HG03460 (cell line): ENCODE measurements at regions not wholly inside any gene's neighbourhood (a gene's known extent, or its start where the extent isn't known, plus 50 kb on each side); places are given as distances from the start of the nearest gene placed in this dataset.
"Not testable (repeated sequence)": the region's sequence is repeated elsewhere in the genome, so short reads cannot be mapped to it uniquely, and the experiment has no call there.

ENCODE experiments used
- ATAC-seq: cut with Tn5 transposase; IDR thresholded peaks from one replicate; pipeline ENCODE4 v1.9.1; 2021; ENCODE audit not compliant: unreplicated experiment

DNA sequence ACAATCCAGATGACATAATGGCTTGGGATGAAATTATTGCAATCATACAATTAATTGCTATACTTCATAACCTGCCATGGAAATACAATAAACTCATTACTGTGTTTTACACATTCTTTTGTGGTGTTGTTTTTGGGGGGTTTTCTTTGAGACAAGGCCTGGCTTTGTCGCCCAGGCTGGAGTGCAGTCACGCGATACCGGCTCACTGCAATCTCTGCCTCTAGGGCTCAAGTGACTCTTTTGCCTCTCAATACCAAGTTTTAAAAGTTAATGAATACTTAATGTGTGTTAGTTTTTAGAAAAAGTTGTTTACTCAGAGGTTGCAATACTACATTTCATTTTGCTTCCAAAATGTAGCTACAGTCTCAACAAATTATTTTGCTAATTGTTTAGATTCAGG, 598.4 kb downstream of the CHSY3 start:
- no peak for ATAC-seq

DNA sequence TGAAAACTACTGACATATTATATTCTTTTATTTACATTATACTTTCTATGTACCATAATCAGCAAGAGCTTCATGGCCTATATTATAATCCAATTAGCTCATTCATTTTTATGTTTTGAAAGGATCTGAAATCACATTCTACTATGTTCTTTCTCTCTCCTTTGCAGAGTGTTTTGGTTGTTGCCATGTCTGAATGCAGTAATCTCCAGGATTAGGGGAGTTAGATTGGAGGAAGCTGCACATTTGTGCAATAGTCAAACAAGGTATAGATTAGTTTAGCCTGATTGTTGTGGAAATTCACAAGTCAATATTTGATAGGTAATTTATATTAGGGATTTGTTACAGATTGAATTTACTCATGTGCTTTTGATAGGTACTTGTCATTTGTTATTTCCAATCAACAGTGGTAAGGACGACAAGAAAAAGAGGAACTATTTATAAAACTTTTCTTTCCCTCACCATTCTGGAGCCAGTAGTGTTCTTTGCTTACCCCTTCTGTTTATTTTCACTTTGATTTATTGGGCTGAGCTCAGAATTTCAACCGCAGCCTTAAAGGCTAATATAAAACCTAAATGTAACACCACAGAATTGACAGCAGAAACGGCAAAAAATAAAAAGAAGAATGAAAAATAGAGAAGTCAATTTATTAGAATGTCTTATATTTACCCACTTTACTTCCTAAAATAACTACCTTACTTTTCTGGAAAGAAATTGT, 597.0 kb downstream of the CHSY3 start:
- no peak for ATAC-seq

DNA sequence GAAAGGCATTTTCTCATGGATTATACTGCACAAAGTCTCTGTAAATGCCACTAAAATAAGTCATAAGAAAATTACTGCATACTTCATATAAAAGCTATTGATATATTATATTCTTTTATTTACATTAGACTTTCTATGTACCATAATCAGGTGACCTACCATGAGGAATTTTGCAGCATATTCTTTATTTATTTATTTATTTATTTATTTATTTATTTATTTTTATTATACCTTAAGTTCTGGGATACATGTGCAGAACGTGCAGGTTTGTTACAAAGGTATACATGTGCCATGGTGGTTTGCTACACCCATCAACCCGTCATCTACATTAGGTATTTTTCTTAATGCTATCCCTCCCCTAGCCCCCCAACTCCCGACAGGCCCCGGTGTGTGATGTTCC, 596.2 kb downstream of the CHSY3 start:
- not testable (repeated sequence) for ATAC-seq

DNA sequence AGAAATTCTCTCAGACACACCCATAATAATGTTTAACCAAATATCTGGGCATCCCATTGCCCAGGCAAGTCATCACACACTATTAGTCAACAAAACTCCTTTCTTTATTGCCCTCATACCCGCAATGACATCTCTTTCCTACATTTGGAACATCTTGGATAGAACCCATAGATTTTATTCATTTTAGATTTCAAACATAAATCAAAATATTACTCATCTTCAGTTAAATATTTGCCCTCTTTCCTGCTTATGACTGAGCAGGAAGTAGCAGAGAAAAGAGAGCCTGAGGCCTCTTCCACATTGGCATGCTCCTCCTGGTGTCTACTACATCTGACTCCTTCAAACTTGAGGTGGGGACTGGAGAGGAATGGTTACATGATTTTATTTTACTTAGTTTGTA, 592.0 kb downstream of the CHSY3 start:
- no peak for ATAC-seq

DNA sequence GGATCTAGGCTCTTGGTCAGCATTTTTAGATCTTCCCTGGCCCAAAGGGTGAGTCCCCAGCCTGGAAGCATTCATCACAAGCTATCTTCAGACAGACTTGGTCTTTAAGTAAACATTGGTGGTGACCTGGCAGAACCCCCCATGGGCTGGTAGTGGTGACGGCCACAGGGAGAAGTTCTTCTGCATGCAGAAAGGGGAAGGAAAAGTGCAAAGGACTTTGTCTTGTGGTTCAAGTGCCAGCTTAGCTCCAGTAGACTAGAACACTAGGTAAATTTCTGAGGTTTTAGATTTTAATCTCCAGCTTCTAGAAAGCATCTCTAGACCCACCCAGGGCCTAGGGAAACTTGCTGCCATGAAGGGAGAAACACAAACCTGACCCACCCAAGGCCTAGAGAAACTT, 584.0 kb downstream of the CHSY3 start:
- ATAC-seq: no peak

DNA sequence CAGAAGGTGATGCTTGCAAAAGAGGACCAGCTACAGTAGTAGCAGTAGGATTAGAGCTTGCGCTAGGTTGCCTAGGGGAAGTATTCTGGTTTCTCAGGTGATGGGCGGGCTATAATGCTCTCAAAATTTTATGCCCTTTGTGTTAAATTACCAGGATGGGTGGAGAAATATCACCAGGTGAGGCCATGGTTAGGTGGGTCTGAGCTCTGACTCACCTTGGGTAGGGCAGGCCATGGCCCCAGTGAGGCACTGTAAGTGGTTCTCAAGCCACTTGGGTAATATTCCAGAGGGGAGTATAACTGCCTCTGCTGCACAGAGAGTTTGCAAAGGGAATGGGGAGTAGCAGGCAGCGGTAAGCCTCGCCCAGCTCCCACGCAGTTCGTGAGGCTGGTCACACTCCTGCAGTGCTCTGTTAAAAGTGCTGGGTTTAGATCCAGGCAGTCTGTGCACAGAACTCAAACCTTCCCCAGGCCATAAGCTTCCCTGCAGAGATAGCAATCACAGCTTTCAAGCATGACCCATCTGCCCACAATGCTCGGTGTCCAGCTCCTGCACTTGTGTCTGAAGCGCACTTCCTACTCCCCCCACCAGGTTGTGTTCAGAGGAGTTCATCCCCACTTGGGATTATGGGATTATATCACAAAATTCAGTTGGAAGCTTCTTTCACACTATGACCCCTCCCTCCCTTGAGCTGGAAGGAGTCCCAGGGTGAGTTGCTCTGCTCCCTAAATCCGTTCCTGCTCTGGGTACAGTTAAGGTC, 575.0 kb downstream of the CHSY3 start:
- ATAC-seq: no peak

DNA sequence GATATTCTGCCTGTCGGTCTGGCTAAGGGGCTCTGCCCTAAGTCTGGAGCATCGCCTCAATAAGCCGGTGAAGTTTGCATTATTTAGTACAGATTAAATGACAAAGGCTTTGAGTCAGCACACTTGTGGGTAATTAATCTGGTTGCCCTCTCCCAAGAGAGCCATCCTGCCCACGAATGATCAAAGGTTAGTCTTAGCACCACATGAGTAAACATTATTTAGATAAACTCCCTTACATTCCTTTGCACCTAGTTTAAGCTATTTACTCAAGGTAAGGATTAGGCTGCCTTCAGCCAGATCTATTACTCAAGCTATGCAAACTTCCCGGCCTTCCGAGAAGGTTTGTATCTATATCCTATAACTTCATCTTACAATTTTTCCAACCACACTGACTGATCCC, 572.1 kb downstream of the CHSY3 start:
- no peak for ATAC-seq

DNA sequence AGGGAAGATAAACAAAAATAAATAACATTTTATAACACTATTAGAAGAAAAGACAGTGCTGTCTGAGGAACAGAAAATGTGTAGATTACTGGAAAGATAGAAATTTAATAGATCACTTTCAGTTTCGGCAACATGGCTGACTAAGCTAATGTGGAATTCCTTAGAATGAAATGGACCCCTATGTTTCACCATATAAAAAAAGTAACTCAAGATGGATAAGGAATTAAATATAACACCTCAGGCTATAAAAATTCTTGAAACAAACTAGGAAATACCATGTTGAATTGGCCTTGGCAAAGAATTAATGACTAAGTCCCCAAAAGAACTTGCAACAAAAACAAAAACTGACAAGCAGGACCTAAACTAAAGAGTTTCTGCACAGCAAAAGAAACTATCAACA, 558.3 kb downstream of the CHSY3 start:
- ATAC-seq: no peak

DNA sequence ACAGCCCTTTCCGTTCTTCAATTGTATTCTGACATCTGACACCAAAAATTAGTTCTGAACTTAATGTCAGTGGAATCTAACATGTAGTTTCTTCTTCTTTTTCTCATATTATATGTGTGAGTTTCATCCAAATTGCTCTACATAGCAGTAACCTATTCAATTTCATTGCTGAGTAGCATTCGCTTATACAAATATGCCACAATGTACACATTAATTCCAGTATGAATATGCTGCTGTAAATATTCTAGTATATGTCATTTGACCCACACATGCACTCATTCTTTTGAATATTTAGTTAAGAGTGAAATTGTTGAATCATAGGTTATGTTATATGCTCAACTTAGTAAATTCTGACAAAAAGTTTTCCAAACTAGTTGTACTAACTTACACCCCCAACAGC, 550.9 kb downstream of the CHSY3 start:
- ATAC-seq: no peak

DNA sequence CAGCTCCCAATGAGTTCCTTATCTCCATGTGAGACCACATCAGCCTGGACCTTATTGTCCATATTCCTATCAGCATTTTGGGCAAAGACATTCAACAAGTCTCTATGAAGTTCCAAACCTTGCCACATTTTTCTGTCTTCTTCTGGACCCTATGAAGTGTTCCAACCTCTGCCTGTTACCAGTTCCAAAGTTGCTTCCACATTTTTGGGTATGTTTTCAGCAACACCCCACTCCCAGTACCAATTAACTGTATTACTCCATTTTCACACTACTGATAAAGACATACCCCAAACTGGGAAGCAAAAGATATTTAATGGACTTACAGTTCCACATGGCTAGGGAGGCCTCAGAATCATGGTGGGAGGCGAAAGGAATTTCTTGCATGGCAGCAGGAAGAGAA, 548.5 kb downstream of the CHSY3 start:
- ATAC-seq: no peak

DNA sequence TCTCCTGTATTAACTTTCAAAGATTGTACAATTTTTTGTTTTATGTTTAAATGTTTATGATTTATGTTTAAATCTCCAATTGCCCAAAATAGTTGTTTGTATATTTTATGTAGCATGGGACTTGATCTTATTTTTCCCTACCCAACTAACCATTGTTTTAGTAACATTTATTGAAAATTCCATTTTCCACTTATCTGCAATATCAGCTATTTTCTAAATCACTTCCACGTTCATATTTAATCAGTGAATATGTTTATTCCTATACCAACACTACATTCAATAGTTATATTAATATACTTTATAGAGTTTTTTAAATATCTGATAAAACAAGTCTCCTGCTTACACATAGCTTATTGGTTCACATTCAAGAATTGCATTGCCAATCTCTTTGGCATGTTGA, 532.2 kb downstream of the CHSY3 start:
- ATAC-seq: no peak

DNA sequence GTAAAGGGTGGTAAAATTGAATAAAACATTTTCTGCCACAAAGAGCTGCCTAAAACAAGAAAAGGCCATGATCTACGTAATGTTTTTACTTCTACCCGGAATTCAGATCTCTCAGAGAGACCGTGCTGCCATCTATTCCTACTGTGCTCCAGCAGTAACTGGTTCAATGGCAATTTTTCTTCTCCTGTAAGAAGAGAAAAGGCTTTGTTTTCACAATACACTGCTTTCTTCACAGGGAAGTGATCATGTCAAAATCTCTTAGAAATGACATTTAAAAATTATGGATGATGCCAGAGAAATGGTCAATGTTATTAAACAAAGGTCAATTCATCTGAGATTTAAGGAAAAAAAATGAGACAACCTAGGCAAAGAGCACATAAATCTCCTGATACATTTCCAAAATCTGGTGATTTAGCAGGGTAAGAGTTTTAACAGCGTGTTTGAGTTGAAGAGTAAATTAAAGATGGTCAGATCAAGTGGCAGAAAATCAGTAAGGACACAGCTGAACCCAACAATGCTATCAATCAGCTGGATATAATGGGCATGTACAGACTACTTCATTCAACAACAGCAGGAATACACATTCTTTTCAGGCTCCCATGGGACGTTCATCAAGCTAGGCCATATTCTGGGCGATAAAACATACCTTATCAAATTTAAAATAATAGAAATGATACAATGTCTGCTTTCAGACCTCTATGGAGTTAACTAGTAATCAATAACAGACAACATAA, 523.1 kb downstream of the CHSY3 start:
- no peak for ATAC-seq

DNA sequence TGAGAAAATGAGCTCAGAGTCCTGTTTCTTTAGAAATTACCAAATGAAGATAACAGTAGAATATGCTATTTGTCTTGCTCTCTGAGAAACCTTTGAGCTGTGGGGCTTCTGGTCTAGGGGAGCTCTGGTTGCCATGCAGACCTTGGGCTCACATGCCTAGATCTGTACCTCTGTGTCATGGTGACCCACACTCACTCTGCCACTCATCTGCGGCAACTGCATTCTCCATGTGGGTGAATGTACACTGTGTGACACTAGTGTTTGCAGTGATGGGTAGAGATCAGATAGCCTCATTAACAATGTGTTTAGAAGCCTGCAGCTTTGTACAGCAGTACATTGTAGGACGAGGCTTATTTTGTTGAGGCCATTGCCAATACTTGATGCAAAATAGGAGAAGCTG, 521.2 kb downstream of the CHSY3 start:
- ATAC-seq: no peak

DNA sequence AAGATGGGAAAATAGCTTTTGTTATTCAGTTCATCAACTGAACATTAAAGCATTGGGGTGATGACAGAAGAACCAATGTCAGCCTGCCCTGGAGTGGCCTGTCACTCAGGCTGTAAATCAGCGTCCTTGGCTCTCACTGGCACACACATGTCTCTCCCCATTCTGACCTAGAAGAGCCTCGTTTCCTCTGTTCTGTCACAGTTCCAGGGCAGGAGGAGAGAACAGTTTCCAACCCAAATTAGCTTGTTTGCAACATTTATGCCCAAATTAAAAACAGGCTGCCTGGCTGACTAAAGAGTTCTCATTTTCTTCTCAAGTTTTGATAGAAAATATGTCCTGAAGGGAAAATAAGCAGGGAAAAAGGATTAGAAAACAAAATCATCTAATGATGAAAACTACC, 520.1 kb downstream of the CHSY3 start:
- no peak for ATAC-seq

DNA sequence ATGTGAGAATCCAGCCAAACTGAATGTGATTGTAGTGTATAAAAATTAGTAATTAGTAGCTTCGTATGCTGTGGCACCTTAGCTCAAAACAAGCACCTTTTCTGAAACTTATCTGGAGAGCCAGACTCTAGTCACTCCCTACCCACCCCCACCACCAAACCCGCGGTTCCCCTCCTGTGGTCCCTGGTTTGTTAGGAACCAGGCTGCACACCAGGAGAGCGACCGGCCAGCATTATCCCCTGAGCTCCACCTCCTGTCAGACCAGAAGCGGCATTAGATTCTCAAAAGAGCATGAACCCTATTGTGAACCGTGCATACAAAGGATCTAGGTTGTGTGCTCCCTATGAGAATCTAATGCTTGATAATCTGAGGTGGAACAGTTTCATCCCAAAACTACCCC, 498.6 kb downstream of the CHSY3 start:
- ATAC-seq: no peak

DNA sequence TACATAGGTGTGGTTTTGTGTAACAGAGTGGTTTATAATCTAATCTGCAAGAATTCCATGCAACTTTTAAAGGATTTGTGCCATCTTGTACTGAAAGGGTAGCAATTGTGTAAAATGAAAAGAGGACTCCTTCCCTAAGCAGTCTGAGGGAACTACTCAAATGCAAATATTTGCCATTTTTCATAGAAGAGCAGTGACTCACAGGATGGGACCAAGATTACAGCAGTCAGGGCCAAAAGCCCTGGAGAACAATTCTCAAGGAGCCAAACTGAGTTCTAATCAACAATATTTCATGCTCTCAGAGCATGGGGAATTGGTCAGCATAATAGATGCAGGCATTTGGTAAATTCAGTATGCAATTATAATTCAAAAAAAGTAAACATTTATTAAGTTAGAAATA, 495.8 kb downstream of the CHSY3 start:
- ATAC-seq: no peak

DNA sequence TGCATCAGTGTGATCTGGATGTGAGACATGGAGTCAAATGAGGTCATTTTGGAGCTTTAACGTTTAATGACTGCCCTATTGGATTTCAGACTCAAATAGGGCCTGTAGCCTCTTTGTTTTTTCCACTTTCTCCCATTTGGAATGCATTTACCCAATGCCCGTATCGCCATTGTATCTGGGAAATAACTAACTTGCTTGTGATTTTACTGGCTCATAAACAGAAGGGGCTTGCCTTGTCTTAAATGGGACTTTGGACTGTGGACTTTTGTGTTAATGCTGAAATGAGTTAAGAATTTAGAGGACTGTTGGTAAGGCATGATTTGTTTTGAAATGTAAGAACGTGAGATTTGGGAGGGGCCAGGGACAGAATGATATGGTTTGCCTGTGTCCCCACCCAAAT, 494.6 kb downstream of the CHSY3 start:
- no peak for ATAC-seq

DNA sequence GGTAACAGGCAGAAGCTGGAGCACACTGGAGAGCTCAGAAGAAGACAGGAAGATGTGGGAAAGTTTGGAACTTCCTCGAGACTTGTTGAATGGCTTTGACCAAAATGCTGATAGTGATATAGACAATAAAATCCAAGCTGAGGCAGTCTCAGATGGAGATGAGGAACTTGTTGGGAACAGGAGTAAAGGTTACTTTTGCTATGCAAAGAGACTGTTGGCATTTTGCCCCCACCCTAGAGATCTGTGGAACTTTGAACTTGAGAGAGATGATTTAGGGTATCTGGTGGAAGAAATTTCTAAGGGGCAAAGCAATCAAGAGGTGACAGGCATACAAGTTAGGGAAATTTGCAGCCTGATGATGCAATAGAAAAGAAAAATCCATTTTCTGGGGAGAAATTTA, 493.5 kb downstream of the CHSY3 start:
- ATAC-seq: not testable (repeated sequence)

DNA sequence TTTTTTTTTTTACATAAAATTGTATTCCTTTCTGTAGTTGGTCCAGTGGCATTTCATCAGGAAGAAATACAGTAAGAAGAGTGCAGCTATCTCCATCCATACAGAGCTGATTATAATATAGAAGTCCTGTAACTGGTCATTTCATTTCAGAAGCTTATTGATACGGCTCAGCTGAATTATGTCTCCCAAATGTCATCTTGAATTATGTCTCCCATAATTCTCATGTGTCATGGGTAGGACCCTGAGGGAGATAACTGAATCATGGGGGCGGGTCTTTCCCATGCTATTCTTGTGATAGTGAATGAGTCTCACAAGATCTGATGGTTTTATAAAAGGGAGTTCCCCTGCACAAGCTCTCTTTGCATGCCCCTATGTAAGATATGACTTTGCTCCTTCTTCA, 492.9 kb downstream of the CHSY3 start:
- ATAC-seq: no peak

DNA sequence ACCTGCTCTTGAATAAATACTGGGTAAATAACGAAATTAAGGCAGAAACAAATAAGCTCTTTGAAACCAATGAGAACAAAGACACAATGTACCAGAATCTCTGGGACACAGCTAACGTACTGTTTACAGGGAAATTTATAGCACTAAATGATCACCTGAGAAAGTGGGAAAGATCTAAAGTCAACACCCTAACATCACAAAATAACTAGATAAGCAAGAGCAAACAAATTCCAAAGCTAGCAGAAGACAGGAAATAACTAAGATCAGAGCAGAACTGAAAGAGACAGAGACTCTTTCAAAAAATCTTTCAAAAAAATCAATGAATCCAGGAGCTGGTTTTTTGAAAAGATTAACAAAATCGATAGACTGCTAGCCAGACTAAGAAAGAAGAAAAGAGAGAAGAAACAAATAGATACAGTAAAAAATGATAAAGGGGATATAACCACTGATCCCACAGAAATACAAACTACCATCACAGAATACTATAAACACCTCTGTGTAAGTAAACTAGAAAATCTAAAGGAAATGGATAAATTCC, 487.5 kb downstream of the CHSY3 start:
- ATAC-seq: not testable (repeated sequence)

DNA sequence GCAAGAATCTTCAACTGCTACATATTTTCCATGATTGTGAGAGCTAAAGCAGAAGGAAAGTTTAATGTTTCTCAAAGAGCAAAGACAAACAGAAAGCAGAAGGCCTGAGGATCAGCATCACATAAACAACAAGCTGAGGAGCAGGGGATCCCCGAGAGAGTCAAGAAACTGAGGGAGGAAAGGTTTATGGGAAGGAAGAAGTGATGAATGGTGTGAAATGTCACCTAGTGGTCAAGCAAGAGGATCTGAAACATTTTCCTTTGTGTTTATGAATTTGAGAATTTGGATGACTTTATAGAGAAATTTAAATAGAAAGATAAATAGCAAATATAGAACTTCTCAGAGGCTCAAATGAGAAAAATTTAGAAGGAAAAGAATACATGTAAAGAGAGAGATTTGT, 481.9 kb downstream of the CHSY3 start:
- ATAC-seq: no peak

DNA sequence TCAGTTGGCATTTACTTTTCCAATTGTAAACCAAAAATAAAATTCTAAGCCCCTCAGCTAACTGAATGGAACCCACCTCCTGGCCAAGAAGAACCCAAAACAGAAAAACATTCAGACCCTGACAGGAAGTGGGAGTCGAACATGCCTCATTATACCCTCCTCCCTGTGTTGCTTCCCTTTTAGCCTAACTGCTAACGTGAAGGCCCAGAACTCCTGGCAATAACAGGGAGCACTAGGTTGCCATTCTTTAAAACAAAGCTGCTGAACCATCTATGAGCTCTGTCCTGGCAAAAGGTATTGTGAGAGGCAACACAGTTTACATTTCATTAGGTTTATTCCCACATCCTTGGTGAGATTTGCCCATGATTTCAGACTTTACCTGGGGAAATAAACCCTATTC, 481.4 kb downstream of the CHSY3 start:
- no peak for ATAC-seq
